ENCODE measurements at regions not wholly inside any gene's neighbourhood (a gene's known extent, or its start where the extent isn't known, plus 50 kb on each side); places are given as distances from the start of the nearest gene placed in this dataset.

GRCh38 chr22:49367041-49367697, 460.5 kb downstream of the BRD1 start:
- Histone ChIP-seq H3K36me3 (replicated peaks in 1 of 2; ENCODE audit: control insufficient read depth in 2 of 2, insufficient read depth in 2 of 2, low read length in 2 of 2) (no peaks in the 10 kb centered on the region), H3K27ac (replicated peaks; ENCODE audit: low read length) (no peak overlapping the region), H3K79me1 (ENCODE audit: low read depth, low read length) (no peaks in the 10 kb centered on the region), H3K4me3 (ENCODE audit: low read length in 2 of 2) (no peak overlapping the region), H3K14ac (ENCODE audit: low read length) (peak overlapping the region; percentile 17), H2BK12ac (ENCODE audit: low read length) (no peak overlapping the region), H3K9ac (ENCODE audit: low read depth, low read length, poor library complexity) (no peak overlapping the region), H2AFZ (ENCODE audit: low read length) (no peak overlapping the region), H2BK15ac (ENCODE audit: low read length) (no peak overlapping the region), H3K4me1 (ENCODE audit: control insufficient read depth in 2 of 2, insufficient read depth in 1 of 2, low read depth in 1 of 2, low read length in 2 of 2) (peaks cover 0 to 2% of the 10 kb centered on the region in 2 donors), H2BK5ac (ENCODE audit: low read length) (no peak overlapping the region), H3K4ac (ENCODE audit: low read length) (no peak overlapping the region), H4K91ac (ENCODE audit: low read depth, low read length, poor library complexity) (no peak overlapping the region), H3K4me2 (ENCODE audit: insufficient read depth, low read length, poor library complexity, severe bottlenecking) (no peak overlapping the region), H3K23ac (ENCODE audit: low read depth, low read length, poor library complexity) (no peak overlapping the region), H4K8ac (ENCODE audit: low read depth, low read length) (no peak overlapping the region), H3K9me3 (replicated peaks in 1 of 2; ENCODE audit: control insufficient read depth in 2 of 2, insufficient read depth in 1 of 2, low read depth in 1 of 2, low read length in 2 of 2) (peaks cover 0 to 4% of the 10 kb centered on the region in 2 donors), H2AK5ac (ENCODE audit: low read depth, low read length) (no peak overlapping the region), H2BK120ac (ENCODE audit: low read depth, low read length) (no peak overlapping the region), H3K27me3 (ENCODE audit: control insufficient read depth in 3 of 3, insufficient read depth in 3 of 3, low read depth in 1 of 3, low read length in 3 of 3) (peaks cover 0 to 4% (median 0%) of the 10 kb centered on the region in 3 experiments), H3K18ac (ENCODE audit: low read length) (no peak overlapping the region)
- no peak for DNase-seq (ENCODE audit: low spot score)
- no CpG with 5 or more reads among the region's 10 CpGs for WGBS, 2 donors (ENCODE audit: extremely low coverage in 2 of 2, insufficient read length in 2 of 2, insufficient replicate concordance in 1 of 2)

- Histone ChIP-seq H3K23ac (ENCODE audit: low read depth, low read length, poor library complexity) (no peak overlapping the region), H2BK120ac (ENCODE audit: low read depth, low read length) (no peak overlapping the region), H3K4me3 (ENCODE audit: low read length in 2 of 2) (no peak overlapping the region), H2BK15ac (ENCODE audit: low read length) (peak overlapping the region; percentile 58), H3K27me3 (ENCODE audit: control insufficient read depth in 3 of 3, insufficient read depth in 3 of 3, low read depth in 1 of 3, low read length in 3 of 3) (peaks cover 0 to 4% (median 0%) of the 10 kb centered on the region in 3 experiments), H2BK5ac (ENCODE audit: low read length) (no peak overlapping the region), H2AK5ac (ENCODE audit: low read depth, low read length) (no peak overlapping the region), H3K9ac (ENCODE audit: low read depth, low read length, poor library complexity) (no peak overlapping the region), H3K79me1 (ENCODE audit: low read depth, low read length) (no peaks in the 10 kb centered on the region), H3K4me1 (ENCODE audit: control insufficient read depth in 2 of 2, insufficient read depth in 1 of 2, low read depth in 1 of 2, low read length in 2 of 2) (no peaks in the 10 kb centered on the region), H2BK12ac (ENCODE audit: low read length) (no peak overlapping the region), H2AFZ (ENCODE audit: low read length) (no peak overlapping the region), H4K91ac (ENCODE audit: low read depth, low read length, poor library complexity) (no peak overlapping the region), H3K4ac (ENCODE audit: low read length) (no peak overlapping the region), H3K27ac (replicated peaks; ENCODE audit: low read length) (no peak overlapping the region), H4K8ac (ENCODE audit: low read depth, low read length) (no peak overlapping the region), H3K18ac (ENCODE audit: low read length) (no peak overlapping the region), H3K9me3 (replicated peaks in 1 of 2; ENCODE audit: control insufficient read depth in 2 of 2, insufficient read depth in 1 of 2, low read depth in 1 of 2, low read length in 2 of 2) (peaks cover 0 to 4% of the 10 kb centered on the region in 2 donors), H3K14ac (ENCODE audit: low read length) (no peak overlapping the region), H3K36me3 (replicated peaks in 1 of 2; ENCODE audit: control insufficient read depth in 2 of 2, insufficient read depth in 2 of 2, low read length in 2 of 2) (no peaks in the 10 kb centered on the region), H3K4me2 (ENCODE audit: insufficient read depth, low read length, poor library complexity, severe bottlenecking) (no peak overlapping the region)
- DNase-seq (ENCODE audit: low spot score) = no peak
- WGBS, 2 donors (ENCODE audit: extremely low coverage in 2 of 2, insufficient read length in 2 of 2, insufficient replicate concordance in 1 of 2) = no CpG with 5 or more reads among the region's 11 CpGs
These were observed 461.2 kb downstream of the BRD1 start for GRCh38 chr22:49366437-49366836.

- peak overlapping the region; percentile 71 for H3K14ac ChIP-seq (ENCODE audit: low read length)
- peak overlapping the region; percentile 44 for H3K9ac ChIP-seq (ENCODE audit: low read depth, low read length, poor library complexity)
- peak overlapping the region; percentile 10 for H2BK12ac ChIP-seq (ENCODE audit: low read length)
- peaks cover 0 to 2% (median 0%) of the 10 kb centered on the region in 3 experiments for H3K27me3 ChIP-seq (ENCODE audit: control insufficient read depth in 3 of 3, insufficient read depth in 3 of 3, low read depth in 1 of 3, low read length in 3 of 3)
- no CpG with 5 or more reads among the region's 14 CpGs for WGBS, 2 donors (ENCODE audit: extremely low coverage in 2 of 2, insufficient read length in 2 of 2, insufficient replicate concordance in 1 of 2)
- H3K36me3 ChIP-seq (replicated peaks in 1 of 2; ENCODE audit: control insufficient read depth in 2 of 2, insufficient read depth in 2 of 2, low read length in 2 of 2) = no peaks in the 10 kb centered on the region
- no peak overlapping the region for H3K27ac ChIP-seq (replicated peaks; ENCODE audit: low read length)
- peak overlapping the region; percentile 80 for H3K23ac ChIP-seq (ENCODE audit: low read depth, low read length, poor library complexity)
- no peak overlapping the region for H3K4me3 ChIP-seq (ENCODE audit: low read length in 2 of 2)
- H4K8ac ChIP-seq (ENCODE audit: low read depth, low read length) = no peak overlapping the region
- H3K4ac ChIP-seq (ENCODE audit: low read length) = peak overlapping the region; percentile 93
- H3K18ac ChIP-seq (ENCODE audit: low read length) = peak overlapping the region; percentile 38
- no peaks in the 10 kb centered on the region for H3K79me1 ChIP-seq (ENCODE audit: low read depth, low read length)
- H2AK5ac ChIP-seq (ENCODE audit: low read depth, low read length) = peak overlapping the region; percentile 37
- no peak overlapping the region for H2BK5ac ChIP-seq (ENCODE audit: low read length)
- H2BK120ac ChIP-seq (ENCODE audit: low read depth, low read length) = no peak overlapping the region
- no peaks in the 10 kb centered on the region for H3K4me1 ChIP-seq (ENCODE audit: control insufficient read depth in 2 of 2, insufficient read depth in 1 of 2, low read depth in 1 of 2, low read length in 2 of 2)
- no peak overlapping the region for H4K91ac ChIP-seq (ENCODE audit: low read depth, low read length, poor library complexity)
- no peak overlapping the region for H2AFZ ChIP-seq (ENCODE audit: low read length)
- no peak for DNase-seq (ENCODE audit: low spot score)
- no peak overlapping the region for H3K4me2 ChIP-seq (ENCODE audit: insufficient read depth, low read length, poor library complexity, severe bottlenecking)
- H2BK15ac ChIP-seq (ENCODE audit: low read length) = peak overlapping the region; percentile 58
- peaks cover 0 to 4% of the 10 kb centered on the region in 2 donors for H3K9me3 ChIP-seq (replicated peaks in 1 of 2; ENCODE audit: control insufficient read depth in 2 of 2, insufficient read depth in 1 of 2, low read depth in 1 of 2, low read length in 2 of 2)
These were observed 461.8 kb downstream of the BRD1 start for GRCh38 chr22:49365910-49366309.

GRCh38 chr22:49365191-49365837, 462.4 kb downstream of the BRD1 start:
- H3K4me1 ChIP-seq (ENCODE audit: control insufficient read depth in 2 of 2, insufficient read depth in 1 of 2, low read depth in 1 of 2, low read length in 2 of 2) = no peaks in the 10 kb centered on the region
- H3K36me3 ChIP-seq (replicated peaks in 1 of 2; ENCODE audit: control insufficient read depth in 2 of 2, insufficient read depth in 2 of 2, low read length in 2 of 2) = no peaks in the 10 kb centered on the region
- DNase-seq (ENCODE audit: low spot score) = no peak
- H4K8ac ChIP-seq (ENCODE audit: low read depth, low read length) = no peak overlapping the region
- no peak overlapping the region for H3K4me3 ChIP-seq (ENCODE audit: low read length in 2 of 2)
- H3K23ac ChIP-seq (ENCODE audit: low read depth, low read length, poor library complexity) = no peak overlapping the region
- H3K18ac ChIP-seq (ENCODE audit: low read length) = peak overlapping the region; percentile 44
- peak overlapping the region; percentile 71 for H3K14ac ChIP-seq (ENCODE audit: low read length)
- no peaks in the 10 kb centered on the region for H3K79me1 ChIP-seq (ENCODE audit: low read depth, low read length)
- H2BK15ac ChIP-seq (ENCODE audit: low read length) = no peak overlapping the region
- H2BK12ac ChIP-seq (ENCODE audit: low read length) = no peak overlapping the region
- no CpG with 5 or more reads among the region's 15 CpGs for WGBS, 2 donors (ENCODE audit: extremely low coverage in 2 of 2, insufficient read length in 2 of 2, insufficient replicate concordance in 1 of 2)
- H3K9ac ChIP-seq (ENCODE audit: low read depth, low read length, poor library complexity) = peak overlapping the region; percentile 44
- no peaks in the 10 kb centered on the region for H3K27me3 ChIP-seq (ENCODE audit: control insufficient read depth in 3 of 3, insufficient read depth in 3 of 3, low read depth in 1 of 3, low read length in 3 of 3)
- no peak overlapping the region for H2AFZ ChIP-seq (ENCODE audit: low read length)
- no peak overlapping the region for H3K4me2 ChIP-seq (ENCODE audit: insufficient read depth, low read length, poor library complexity, severe bottlenecking)
- no peak overlapping the region for H3K27ac ChIP-seq (replicated peaks; ENCODE audit: low read length)
- no peak overlapping the region for H2BK5ac ChIP-seq (ENCODE audit: low read length)
- no peak overlapping the region for H2BK120ac ChIP-seq (ENCODE audit: low read depth, low read length)
- H4K91ac ChIP-seq (ENCODE audit: low read depth, low read length, poor library complexity) = no peak overlapping the region
- peaks cover 0 to 4% of the 10 kb centered on the region in 2 donors for H3K9me3 ChIP-seq (replicated peaks in 1 of 2; ENCODE audit: control insufficient read depth in 2 of 2, insufficient read depth in 1 of 2, low read depth in 1 of 2, low read length in 2 of 2)
- peak overlapping the region; percentile 93 for H3K4ac ChIP-seq (ENCODE audit: low read length)
- peak overlapping the region; percentile 37 for H2AK5ac ChIP-seq (ENCODE audit: low read depth, low read length)
